ENCODE measurements at regions not wholly inside any gene's neighbourhood (a gene's known extent, or its start where the extent isn't known, plus 50 kb on each side); places are given as distances from the start of the nearest gene placed in this dataset.
"Not testable (repeated sequence)": the region's sequence is repeated elsewhere in the genome, so short reads cannot be mapped to it uniquely, and the experiment has no call there.

- H3K4me3 ChIP-seq (replicated peaks; ENCODE audit: low read depth, low read length) = no peak overlapping the region
- DNase-seq (ENCODE audit: low read depth) = no peak
- TF ChIP-seq, protein P1, sequence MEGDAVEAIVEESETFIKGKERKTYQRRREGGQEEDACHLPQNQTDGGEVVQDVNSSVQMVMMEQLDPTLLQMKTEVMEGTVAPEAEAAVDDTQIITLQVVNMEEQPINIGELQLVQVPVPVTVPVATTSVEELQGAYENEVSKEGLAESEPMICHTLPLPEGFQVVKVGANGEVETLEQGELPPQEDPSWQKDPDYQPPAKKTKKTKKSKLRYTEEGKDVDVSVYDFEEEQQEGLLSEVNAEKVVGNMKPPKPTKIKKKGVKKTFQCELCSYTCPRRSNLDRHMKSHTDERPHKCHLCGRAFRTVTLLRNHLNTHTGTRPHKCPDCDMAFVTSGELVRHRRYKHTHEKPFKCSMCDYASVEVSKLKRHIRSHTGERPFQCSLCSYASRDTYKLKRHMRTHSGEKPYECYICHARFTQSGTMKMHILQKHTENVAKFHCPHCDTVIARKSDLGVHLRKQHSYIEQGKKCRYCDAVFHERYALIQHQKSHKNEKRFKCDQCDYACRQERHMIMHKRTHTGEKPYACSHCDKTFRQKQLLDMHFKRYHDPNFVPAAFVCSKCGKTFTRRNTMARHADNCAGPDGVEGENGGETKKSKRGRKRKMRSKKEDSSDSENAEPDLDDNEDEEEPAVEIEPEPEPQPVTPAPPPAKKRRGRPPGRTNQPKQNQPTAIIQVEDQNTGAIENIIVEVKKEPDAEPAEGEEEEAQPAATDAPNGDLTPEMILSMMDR (IDR thresholded peaks at IDR 0.05; ENCODE audit: low read length, missing control alignments) = no peak
These were observed 1158.6 kb downstream of the PLA2G4A start for GRCh38 chr1:187987236-187987776.

DNA sequence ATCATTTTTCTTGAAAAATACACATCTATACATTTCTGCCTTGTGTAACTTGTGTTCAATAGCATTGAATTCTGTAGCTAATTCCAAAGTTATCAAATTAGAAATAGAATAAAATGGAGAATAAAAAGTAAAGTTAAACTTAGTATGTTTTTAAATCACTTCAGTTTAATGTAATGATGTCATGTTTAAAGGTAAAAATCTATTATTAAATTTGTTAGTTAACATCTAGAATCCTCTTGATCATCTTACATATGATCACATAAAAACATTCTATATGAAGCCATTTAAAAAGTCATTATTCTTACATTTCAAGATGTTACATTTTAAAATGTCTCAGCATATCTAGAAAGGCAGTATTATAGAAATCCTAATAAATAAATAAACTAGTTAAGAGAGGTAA lies 1163.2 kb downstream of the PLA2G4A start:
- DNase-seq (ENCODE audit: low read depth) = no peak
- TF ChIP-seq, protein P1 (IDR thresholded peaks at IDR 0.05; ENCODE audit: low read length, missing control alignments) = no peak

DNA sequence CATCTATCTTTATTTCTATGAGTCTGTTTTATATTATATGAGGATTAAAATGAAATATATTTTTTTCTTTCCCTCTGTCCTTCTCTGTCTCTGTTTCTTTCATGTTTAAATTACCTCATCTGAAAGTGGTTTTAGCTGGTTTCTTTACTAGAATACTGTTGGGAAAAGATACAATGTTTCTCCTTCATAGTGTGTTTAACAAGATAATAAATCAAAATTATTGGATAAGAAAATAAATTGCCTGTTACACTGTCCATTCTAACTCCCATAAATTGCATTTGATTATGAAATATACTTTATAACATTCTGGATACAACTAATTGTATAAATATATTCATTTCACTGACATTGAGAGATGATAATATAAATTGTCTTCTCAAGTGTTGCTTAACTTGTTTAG lies 1168.0 kb downstream of the PLA2G4A start:
- no peak overlapping the region for H3K4me3 ChIP-seq (replicated peaks; ENCODE audit: low read depth, low read length)
- TF ChIP-seq, protein P1 (IDR thresholded peaks at IDR 0.05; ENCODE audit: low read length, missing control alignments) = no peak
- no peak for DNase-seq (ENCODE audit: low read depth)

More for the DNA sequence above, 1163.2 kb downstream of the PLA2G4A start:
- no peak overlapping the region for H3K4me3 ChIP-seq (replicated peaks; ENCODE audit: low read depth, low read length)

DNA sequence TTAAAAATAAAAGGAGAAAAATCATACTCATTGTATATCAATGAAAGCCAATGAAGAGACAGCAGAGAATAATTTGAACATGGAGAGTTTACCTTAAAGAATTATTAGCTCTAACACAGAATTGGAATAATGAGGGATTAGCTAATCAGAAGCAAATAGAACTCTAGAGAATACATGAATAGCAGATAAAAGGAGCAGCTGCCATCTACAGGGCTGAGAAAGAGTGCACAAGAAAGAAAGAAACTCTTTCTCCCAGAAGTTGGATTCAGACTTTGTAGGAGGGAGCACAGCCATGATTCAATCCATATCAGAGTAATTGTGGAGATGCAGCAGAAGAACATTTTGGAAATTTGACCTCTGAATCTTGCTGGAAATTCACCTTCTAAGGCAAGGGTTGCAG lies 1171.2 kb downstream of the PLA2G4A start:
- TF ChIP-seq, protein P1 (IDR thresholded peaks at IDR 0.05; ENCODE audit: low read length, missing control alignments) = peak; percentile 34
- peak; percentile 14 for DNase-seq (ENCODE audit: low read depth)

DNA sequence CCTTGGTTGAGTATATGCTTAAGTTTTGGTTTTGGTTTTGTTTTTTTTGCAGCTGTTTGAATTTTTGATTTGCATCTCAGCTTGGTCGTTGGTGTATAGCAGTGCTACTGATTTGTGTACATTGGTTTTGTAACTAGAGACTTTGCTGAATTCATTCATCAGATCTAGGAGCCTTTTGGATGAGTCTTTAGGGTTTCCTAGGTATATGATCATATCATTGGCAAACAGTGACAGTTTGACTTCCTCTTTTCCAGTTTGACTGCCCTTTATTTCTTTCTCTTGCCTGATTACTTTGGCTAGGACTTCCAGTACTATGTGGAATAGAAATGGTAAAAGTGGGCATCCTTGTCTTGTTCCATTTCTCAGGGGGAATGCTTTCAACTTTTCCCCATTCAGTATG lies 1174.9 kb downstream of the PLA2G4A start:
- not testable (repeated sequence) for DNase-seq (ENCODE audit: low read depth); H3K4me3 ChIP-seq (replicated peaks; ENCODE audit: low read depth, low read length)

More for the DNA sequence above, 1171.2 kb downstream of the PLA2G4A start:
- H3K4me3 ChIP-seq (replicated peaks; ENCODE audit: low read depth, low read length) = no peak overlapping the region

- DNase-seq (ENCODE audit: low read depth) = no peak
- TF ChIP-seq, protein P1 (IDR thresholded peaks at IDR 0.05; ENCODE audit: low read length, missing control alignments) = no peak
These were observed 1176.1 kb downstream of the PLA2G4A start for GRCh38 chr1:188004849-188005248.

DNA sequence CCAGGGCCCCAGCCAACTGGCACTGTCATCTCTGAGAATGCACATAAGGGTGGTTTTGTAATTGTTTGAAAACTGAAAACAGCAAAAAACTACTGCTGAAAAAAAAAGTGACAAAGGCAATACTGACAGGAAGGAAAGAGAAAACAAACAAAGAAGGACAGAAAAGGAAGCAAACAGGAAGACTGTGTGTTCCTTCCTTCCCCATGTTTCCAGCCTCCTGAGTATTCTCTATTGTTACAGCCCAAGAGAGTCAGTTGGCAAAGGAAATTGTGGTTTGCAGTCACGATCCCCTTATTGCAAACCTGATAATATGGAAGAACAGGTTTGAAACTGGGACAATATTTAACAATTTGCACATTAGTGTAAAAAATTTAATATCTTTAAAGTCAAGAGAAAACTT lies 1177.6 kb downstream of the PLA2G4A start:
- peak; percentile 25 for DNase-seq (ENCODE audit: low read depth)
- TF ChIP-seq, protein P1 (IDR thresholded peaks at IDR 0.05; ENCODE audit: low read length, missing control alignments) = no peak
- no peak overlapping the region for H3K4me3 ChIP-seq (replicated peaks; ENCODE audit: low read depth, low read length)

More at GRCh38 chr1:188004849-188005248, 1176.1 kb downstream of the PLA2G4A start:
- H3K4me3 ChIP-seq (replicated peaks; ENCODE audit: low read depth, low read length) = no peak overlapping the region

DNA sequence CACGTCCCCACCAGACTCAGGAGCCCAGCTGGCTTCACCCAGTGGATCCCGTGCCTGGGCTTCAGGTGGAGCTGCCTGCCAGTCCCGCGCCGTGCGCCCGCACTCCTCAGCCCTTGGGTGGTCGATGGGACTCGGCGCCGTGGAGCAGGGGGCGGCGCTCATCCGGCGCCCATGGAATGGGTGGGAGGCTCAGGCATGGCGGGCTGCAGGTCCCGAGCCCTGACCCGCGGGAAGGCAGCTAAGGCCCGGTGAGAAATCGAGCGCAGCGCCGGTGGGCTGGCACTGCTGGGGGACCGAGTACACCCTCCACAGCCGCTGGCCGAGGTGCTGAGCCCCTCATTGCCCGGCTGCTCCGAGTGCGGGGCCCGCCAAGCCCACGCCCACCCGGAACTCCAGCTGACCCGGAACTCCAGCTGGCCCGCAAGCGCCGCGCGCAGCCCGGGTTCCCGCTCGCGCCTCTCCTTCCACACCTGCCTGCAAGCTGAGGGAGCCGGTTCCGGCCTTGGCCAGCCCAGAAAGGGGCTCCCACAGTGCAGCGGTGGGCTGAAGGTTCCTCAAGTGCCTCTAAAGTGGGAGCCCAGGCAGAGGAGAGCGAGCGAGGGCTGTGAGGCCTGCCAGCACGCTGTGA lies 1184.6 kb downstream of the PLA2G4A start:
- DNase-seq (ENCODE audit: low read depth); H3K4me3 ChIP-seq (replicated peaks; ENCODE audit: low read depth, low read length): not testable (repeated sequence)
